Bronchial epithelial cell (primary cell): ENCODE measurements at regions not wholly inside any gene's neighbourhood (a gene's known extent, or its start where the extent isn't known, plus 50 kb on each side); places are given as distances from the start of the nearest gene placed in this dataset.

ENCODE experiments used
- DNase-seq: peaks from one replicate; pipeline ENCODE4 v3.0.0-alpha.2; 2010; ENCODE audit warnings: low read depth
- FAIRE-seq: peaks from 2 replicates; lab custom pipeline; 2011; peaks lifted over from hg19 to GRCh38; lab: Jason Lieb, UNC
- H3K27me3 ChIP-seq: 2 replicates; pipeline ENCODE4 v1.5.1; 2011; ENCODE audit warnings: low read length; ENCODE audit not compliant: control insufficient read depth, insufficient read depth
- H3K36me3 ChIP-seq: 2 replicates; pipeline ENCODE4 v1.5.1; 2011; ENCODE audit warnings: low read length; ENCODE audit not compliant: control insufficient read depth, insufficient read depth
- H3K4me3 ChIP-seq: 2 replicates; pipeline ENCODE4 v1.5.1; 2011; ENCODE audit warnings: mild to moderate bottlenecking, low read depth, low read length, control low read depth
- TF ChIP-seq, protein P1 (sequence below): IDR thresholded peaks from 2 replicates; pipeline ENCODE4 v1.5.1; 2011; ENCODE audit warnings: mild to moderate bottlenecking, moderate library complexity, low read length, control low read depth, inconsistent platforms; ENCODE audit not compliant: insufficient read depth, severe bottlenecking

GRCh38 chr2:225768741-225769140 is 369.2 kb downstream of the NYAP2 start:
- no peaks in the 10 kb centered on the region for H3K36me3 ChIP-seq
- H3K4me3 ChIP-seq = no peak overlapping the region
- FAIRE-seq (no peak), DNase-seq (no peak)
- TF ChIP-seq, protein P1, sequence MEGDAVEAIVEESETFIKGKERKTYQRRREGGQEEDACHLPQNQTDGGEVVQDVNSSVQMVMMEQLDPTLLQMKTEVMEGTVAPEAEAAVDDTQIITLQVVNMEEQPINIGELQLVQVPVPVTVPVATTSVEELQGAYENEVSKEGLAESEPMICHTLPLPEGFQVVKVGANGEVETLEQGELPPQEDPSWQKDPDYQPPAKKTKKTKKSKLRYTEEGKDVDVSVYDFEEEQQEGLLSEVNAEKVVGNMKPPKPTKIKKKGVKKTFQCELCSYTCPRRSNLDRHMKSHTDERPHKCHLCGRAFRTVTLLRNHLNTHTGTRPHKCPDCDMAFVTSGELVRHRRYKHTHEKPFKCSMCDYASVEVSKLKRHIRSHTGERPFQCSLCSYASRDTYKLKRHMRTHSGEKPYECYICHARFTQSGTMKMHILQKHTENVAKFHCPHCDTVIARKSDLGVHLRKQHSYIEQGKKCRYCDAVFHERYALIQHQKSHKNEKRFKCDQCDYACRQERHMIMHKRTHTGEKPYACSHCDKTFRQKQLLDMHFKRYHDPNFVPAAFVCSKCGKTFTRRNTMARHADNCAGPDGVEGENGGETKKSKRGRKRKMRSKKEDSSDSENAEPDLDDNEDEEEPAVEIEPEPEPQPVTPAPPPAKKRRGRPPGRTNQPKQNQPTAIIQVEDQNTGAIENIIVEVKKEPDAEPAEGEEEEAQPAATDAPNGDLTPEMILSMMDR = no peak
- H3K27me3 ChIP-seq = no peaks in the 10 kb centered on the region

GRCh38 chr2:225766431-225766830 is 366.9 kb downstream of the NYAP2 start:
- no peak for FAIRE-seq
- DNase-seq = peak; percentile 13

DNA sequence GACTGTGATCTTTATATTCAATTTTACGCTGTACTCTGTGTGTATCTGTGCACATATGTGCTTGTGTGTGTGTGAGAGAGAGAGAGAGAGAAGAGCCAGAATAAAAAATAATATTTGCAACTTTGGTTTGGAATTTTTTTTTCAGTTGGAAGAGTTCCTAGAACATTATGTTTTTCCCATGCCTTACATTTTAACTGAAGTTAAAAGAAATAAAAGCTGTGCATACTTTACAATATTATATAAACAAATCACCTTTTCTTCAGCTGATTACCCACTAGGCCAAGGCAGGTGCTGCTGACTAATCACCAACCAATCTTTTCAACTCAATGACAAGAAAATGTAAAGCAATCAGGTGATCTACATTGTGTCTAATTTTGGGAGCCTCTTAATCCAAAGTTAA is 366.3 kb downstream of the NYAP2 start:
- Histone ChIP-seq H3K36me3 (no peaks in the 10 kb centered on the region), H3K27me3 (no peaks in the 10 kb centered on the region), H3K4me3 (no peak overlapping the region)
- no peak for DNase-seq
- TF ChIP-seq, protein P1 = no peak
- FAIRE-seq = no peak

More at GRCh38 chr2:225766431-225766830, 366.9 kb downstream of the NYAP2 start:
- no peaks in the 10 kb centered on the region for H3K27me3 ChIP-seq
- TF ChIP-seq, protein P1 = no peak
- no peaks in the 10 kb centered on the region for H3K36me3 ChIP-seq
- H3K4me3 ChIP-seq = no peak overlapping the region

DNA sequence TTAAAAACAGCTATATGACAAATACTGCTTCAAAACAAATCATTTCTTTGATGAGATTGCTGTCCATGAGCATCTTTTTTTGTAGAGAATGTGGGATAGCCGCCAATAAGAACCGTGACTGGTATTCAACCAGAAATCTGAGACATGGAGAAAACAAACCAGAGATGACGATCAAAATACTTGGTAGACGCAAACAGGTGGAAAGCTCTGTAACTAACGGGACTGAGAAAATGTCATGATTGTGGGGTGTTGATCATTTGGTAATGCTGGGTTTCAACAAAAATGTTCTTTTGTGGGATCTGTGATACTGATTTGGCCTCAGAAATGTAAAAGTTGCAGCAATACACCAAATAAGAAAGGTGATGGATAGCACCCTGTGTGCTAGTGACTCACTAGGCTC is 364.8 kb downstream of the NYAP2 start:
- FAIRE-seq (no peak), DNase-seq (no peak)
- no peak overlapping the region for H3K4me3 ChIP-seq
- H3K36me3 ChIP-seq = no peaks in the 10 kb centered on the region
- TF ChIP-seq, protein P1 = no peak
- no peaks in the 10 kb centered on the region for H3K27me3 ChIP-seq

DNA sequence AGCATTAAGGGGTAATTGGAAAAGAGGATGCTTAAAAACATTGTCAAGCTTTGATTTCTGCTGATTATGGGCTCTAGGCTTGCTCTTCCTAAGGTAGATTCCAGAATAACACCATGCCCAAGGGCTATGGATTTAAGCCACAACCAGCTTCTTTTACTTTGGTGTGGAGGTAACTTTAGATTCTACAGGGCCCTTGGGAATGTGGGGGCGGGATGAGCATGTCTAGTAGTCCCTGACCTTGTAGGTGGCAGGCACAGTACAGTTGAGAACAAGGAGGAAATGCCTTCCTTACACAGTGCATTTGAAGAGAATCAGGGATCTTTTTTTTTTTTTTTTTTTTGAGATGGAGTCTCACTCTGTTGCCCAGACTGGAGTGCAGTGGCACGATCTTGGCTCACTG is 364.2 kb downstream of the NYAP2 start:
- TF ChIP-seq, protein P1 = no peak
- H3K4me3 ChIP-seq = no peak overlapping the region
- H3K36me3 ChIP-seq = no peaks in the 10 kb centered on the region
- no peaks in the 10 kb centered on the region for H3K27me3 ChIP-seq
- no peak for DNase-seq
- FAIRE-seq = no peak

DNA sequence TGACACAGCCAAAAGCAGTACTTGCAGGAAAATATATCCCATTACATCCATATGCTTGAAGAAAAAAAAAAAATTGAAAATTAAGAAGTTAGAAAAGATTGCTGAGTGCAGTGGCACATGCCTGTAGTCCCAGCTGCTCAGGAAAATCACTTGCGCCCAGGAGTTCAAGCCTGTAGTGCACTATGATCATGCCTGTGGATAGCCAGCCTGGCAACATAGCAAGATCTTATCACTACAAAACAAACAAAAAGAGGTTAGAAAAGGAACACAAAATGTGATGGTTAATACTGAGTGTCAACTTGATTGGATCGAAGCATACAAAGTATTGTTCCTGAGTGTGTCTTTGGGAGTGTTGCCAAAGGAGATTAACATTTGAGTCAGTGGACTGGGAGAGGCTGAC is 361.9 kb downstream of the NYAP2 start:
- FAIRE-seq = no peak
- H3K36me3 ChIP-seq = no peaks in the 10 kb centered on the region
- TF ChIP-seq, protein P1 = no peak
- no peak for DNase-seq
- H3K4me3 ChIP-seq = no peak overlapping the region
- no peaks in the 10 kb centered on the region for H3K27me3 ChIP-seq
